Naive thymus-derived CD4-positive, alpha-beta T cell (primary cell): ENCODE measurements at regions not wholly inside any gene's neighbourhood (a gene's known extent, or its start where the extent isn't known, plus 50 kb on each side); places are given as distances from the start of the nearest gene placed in this dataset.

ENCODE experiments used
- ATAC-seq: fragments of 150-1000 bp; cut with Tn5 transposase; 2 replicates; pipeline ENCODE4 v1.10.0; 2021; ENCODE audit warnings: mild to moderate bottlenecking, moderate library complexity
- CTCF ChIA-PET: fragments of 350-600 bp; sonication (Branson Sonifier 250); formaldehyde crosslinking; loops from one replicate; lab custom pipeline; 2021; ENCODE audit warnings: antibody characterized with exemption; lab: Charles Lee
- POLR2A ChIA-PET: fragments of 350-600 bp; sonication (Branson Sonifier 250); formaldehyde crosslinking; loops from one replicate; lab custom pipeline; 2021; ENCODE audit warnings: antibody characterized with exemption, inconsistent platforms; lab: Charles Lee
- DNase-seq, 9 donors: peaks; one replicate each; pipeline versions ENCODE4 v3.0.0 to v3.0.0-alpha.2; 2020 to 2022; ENCODE audit warnings: mixed read lengths in 1 of 9
- H3K27ac ChIP-seq: one replicate; pipeline ENCODE4 v1.7.0; 2013; ENCODE audit warnings: mild to moderate bottlenecking, low read depth, low read length, moderate library complexity
- H3K27me3 ChIP-seq, 2 donors: one replicate each; pipeline ENCODE4 v1.7.0; 2013; ENCODE audit warnings: low read length in 2 of 2, mild to moderate bottlenecking in 2 of 2, moderate library complexity in 2 of 2; ENCODE audit not compliant: control insufficient read depth in 2 of 2, insufficient read depth in 2 of 2
- H3K36me3 ChIP-seq, 3 experiments: 1 replicate in 2 of 3; 2 replicates in 1 of 3; pipeline ENCODE4 v1.7.0; 2013; ENCODE audit warnings: low read length in 3 of 3, mild to moderate bottlenecking in 3 of 3, moderate library complexity in 1 of 3; ENCODE audit not compliant: insufficient read depth in 3 of 3, control insufficient read depth in 2 of 3
- H3K4me1 ChIP-seq, 2 donors: one replicate each; pipeline ENCODE4 v1.7.0; 2013; ENCODE audit warnings: low read length in 2 of 2, mild to moderate bottlenecking in 2 of 2, moderate library complexity in 1 of 2; ENCODE audit not compliant: control insufficient read depth in 2 of 2, insufficient read depth in 2 of 2
- H3K4me3 ChIP-seq: 2 replicates; pipeline ENCODE4 v1.7.0; 2013; ENCODE audit warnings: mild to moderate bottlenecking, low read length
- H3K9me3 ChIP-seq, 3 experiments: 1 replicate in 2 of 3; 2 replicates in 1 of 3; pipeline ENCODE4 v1.7.0; 2013; ENCODE audit warnings: low read length in 3 of 3; ENCODE audit not compliant: control insufficient read depth in 2 of 3
- H3K27ac Mint-ChIP-seq, 9 donors: one replicate each; pipeline ENCODE4 v1.8.0; 2020 to 2022; ENCODE audit warnings: mixed read lengths in 9 of 9, mild to moderate bottlenecking in 8 of 9, moderate library complexity in 5 of 9, inconsistent platforms in 2 of 9
- H3K27me3 Mint-ChIP-seq, 5 donors: one replicate each; pipeline ENCODE4 v1.8.0; 2021 to 2022; ENCODE audit warnings: mixed read lengths in 5 of 5, mild to moderate bottlenecking in 1 of 5
- H3K36me3 Mint-ChIP-seq, 5 donors: one replicate each; pipeline ENCODE4 v1.8.0; 2020 to 2022; ENCODE audit warnings: mixed read lengths in 5 of 5, mild to moderate bottlenecking in 3 of 5, inconsistent platforms in 1 of 5
- H3K4me1 Mint-ChIP-seq, 7 donors: one replicate each; pipeline ENCODE4 v1.8.0; 2020 to 2022; ENCODE audit warnings: mixed read lengths in 7 of 7, mild to moderate bottlenecking in 3 of 7, inconsistent platforms in 1 of 7
- H3K4me3 Mint-ChIP-seq, 10 donors: one replicate each; pipeline ENCODE4 v1.8.0; 2020 to 2022; ENCODE audit warnings: mild to moderate bottlenecking in 10 of 10, mixed read lengths in 10 of 10, moderate library complexity in 6 of 10, inconsistent platforms in 2 of 10
- H3K9me3 Mint-ChIP-seq, 11 donors: one replicate each; pipeline ENCODE4 v1.8.0; 2020 to 2022; ENCODE audit warnings: mixed read lengths in 11 of 11, mild to moderate bottlenecking in 4 of 11, inconsistent platforms in 1 of 11, moderate library complexity in 1 of 11
- intact Hi-C, 2 donors: fragments of 100-400 bp; cut with micrococcal nuclease; formaldehyde crosslinking; loops; one replicate each; pipeline ENCODE4 v1.15.1; 2023

GRCh38 chr10:3264161-3264761 lies 91.7 kb upstream of the PITRM1 start:
- Mint-ChIP-seq H3K9me3 (no peaks in the 10 kb centered on the region), H3K27ac (no peak overlapping the region), H3K4me1 (peaks cover 0 to 1% (median 0%) of the 10 kb centered on the region in 7 donors), H3K36me3 (no peaks in the 10 kb centered on the region), H3K27me3 (peaks cover 5 to 24% (median 9%) of the 10 kb centered on the region in 5 donors), H3K4me3 (no peak overlapping the region)
- ChIA-PET CTCF (interaction anchor here (0.7 kb wide), 1 partner anchor 11 kb away, joined by 3 read pairs; no protein-coding TSS in a partner anchor), POLR2A (no interaction called here)
- Histone ChIP-seq H3K27ac (no peak overlapping the region), H3K36me3 (no peaks in the 10 kb centered on the region), H3K9me3 (no peaks in the 10 kb centered on the region), H3K4me1 (no peaks in the 10 kb centered on the region), H3K4me3 (no peak overlapping the region), H3K27me3 (no peaks in the 10 kb centered on the region)
- ATAC-seq (no peak), DNase-seq (no peak)
- intact Hi-C loops: no loop called here

- peaks cover 0 to 1% (median 0%) of the 10 kb centered on the region in 7 donors for H3K4me1 Mint-ChIP-seq
- H3K27me3 Mint-ChIP-seq: peaks cover 6 to 26% (median 9%) of the 10 kb centered on the region in 5 donors
- intact Hi-C loops: no loop called here
- H3K4me3 ChIP-seq: no peak overlapping the region
- no peak overlapping the region for H3K4me3 Mint-ChIP-seq
- CTCF ChIA-PET: no interaction called here
- POLR2A ChIA-PET: no interaction called here
- H3K27ac ChIP-seq: no peak overlapping the region
- no peaks in the 10 kb centered on the region for H3K9me3 ChIP-seq
- ATAC-seq (no peak), DNase-seq (no peak)
- peaks cover 0 to under 1% (median 0%) of the 10 kb centered on the region in 11 donors for H3K9me3 Mint-ChIP-seq
- H3K27ac Mint-ChIP-seq: no peak overlapping the region
- H3K36me3 Mint-ChIP-seq: no peaks in the 10 kb centered on the region
- no peaks in the 10 kb centered on the region for H3K4me1 ChIP-seq
- H3K27me3 ChIP-seq: no peaks in the 10 kb centered on the region
- H3K36me3 ChIP-seq: no peaks in the 10 kb centered on the region
These were observed 91.2 kb upstream of the PITRM1 start for GRCh38 chr10:3263747-3264146.

GRCh38 chr10:3263082-3263481 lies 90.5 kb upstream of the PITRM1 start:
- Histone ChIP-seq H3K9me3 (no peaks in the 10 kb centered on the region), H3K27me3 (no peaks in the 10 kb centered on the region), H3K36me3 (no peaks in the 10 kb centered on the region), H3K4me1 (no peaks in the 10 kb centered on the region), H3K27ac (no peak overlapping the region), H3K4me3 (no peak overlapping the region)
- ATAC-seq (no peak), DNase-seq (no peak)
- peaks cover 6 to 26% (median 9%) of the 10 kb centered on the region in 5 donors for H3K27me3 Mint-ChIP-seq
- H3K4me3 Mint-ChIP-seq: no peak overlapping the region
- ChIA-PET CTCF (no interaction called here), POLR2A (no interaction called here)
- intact Hi-C loops: no loop called here
- no peaks in the 10 kb centered on the region for H3K36me3 Mint-ChIP-seq
- peaks cover 0 to 1% (median 0%) of the 10 kb centered on the region in 11 donors for H3K9me3 Mint-ChIP-seq
- peaks cover 0 to 1% (median 0%) of the 10 kb centered on the region in 7 donors for H3K4me1 Mint-ChIP-seq
- no peak overlapping the region for H3K27ac Mint-ChIP-seq

- no peak overlapping the region for H3K27ac Mint-ChIP-seq
- ATAC-seq: no peak
- Histone ChIP-seq H3K9me3 (no peaks in the 10 kb centered on the region), H3K36me3 (no peaks in the 10 kb centered on the region), H3K27me3 (no peaks in the 10 kb centered on the region), H3K4me1 (no peaks in the 10 kb centered on the region), H3K27ac (no peak overlapping the region), H3K4me3 (no peak overlapping the region)
- peaks cover 6 to 28% (median 9%) of the 10 kb centered on the region in 5 donors for H3K27me3 Mint-ChIP-seq
- H3K4me1 Mint-ChIP-seq: peaks cover 0 to 1% (median 0%) of the 10 kb centered on the region in 7 donors
- ChIA-PET POLR2A (no interaction called here), CTCF (no interaction called here)
- no peaks in the 10 kb centered on the region for H3K36me3 Mint-ChIP-seq
- intact Hi-C loops: no loop called here
- no peak for DNase-seq
- peaks cover 0 to 1% (median 0%) of the 10 kb centered on the region in 11 donors for H3K9me3 Mint-ChIP-seq
- no peak overlapping the region for H3K4me3 Mint-ChIP-seq
These were observed 89.3 kb upstream of the PITRM1 start for GRCh38 chr10:3261921-3262320.

- no peaks in the 10 kb centered on the region for H3K36me3 ChIP-seq
- ChIA-PET CTCF (no interaction called here), POLR2A (no interaction called here)
- no peaks in the 10 kb centered on the region for H3K36me3 Mint-ChIP-seq
- H3K4me3 Mint-ChIP-seq: no peak overlapping the region
- no peak for ATAC-seq
- H3K27ac Mint-ChIP-seq: no peak overlapping the region
- peaks cover 0 to 1% (median 0%) of the 10 kb centered on the region in 11 donors for H3K9me3 Mint-ChIP-seq
- intact Hi-C loops: no loop called here
- no peaks in the 10 kb centered on the region for H3K9me3 ChIP-seq
- H3K27ac ChIP-seq: no peak overlapping the region
- peaks cover 0 to 1% (median 0%) of the 10 kb centered on the region in 7 donors for H3K4me1 Mint-ChIP-seq
- H3K4me3 ChIP-seq: no peak overlapping the region
- H3K4me1 ChIP-seq: no peaks in the 10 kb centered on the region
- DNase-seq: no peak
- H3K27me3 ChIP-seq: no peaks in the 10 kb centered on the region
- peaks cover 4 to 25% (median 6%) of the 10 kb centered on the region in 5 donors for H3K27me3 Mint-ChIP-seq
These were observed 87.7 kb upstream of the PITRM1 start for GRCh38 chr10:3260066-3260834.

- Mint-ChIP-seq H3K4me1 (no peaks in the 10 kb centered on the region), H3K4me3 (no peak overlapping the region), H3K27me3 (peaks cover 4 to 32% (median 6%) of the 10 kb centered on the region in 5 donors), H3K9me3 (peaks cover 0 to 1% (median 0%) of the 10 kb centered on the region in 11 donors), H3K36me3 (no peaks in the 10 kb centered on the region), H3K27ac (no peak overlapping the region)
- intact Hi-C loops: no loop called here
- H3K36me3 ChIP-seq: no peaks in the 10 kb centered on the region
- ChIA-PET POLR2A (no interaction called here), CTCF (no interaction called here)
- no peak overlapping the region for H3K27ac ChIP-seq
- no peaks in the 10 kb centered on the region for H3K4me1 ChIP-seq
- no peak overlapping the region for H3K4me3 ChIP-seq
- no peaks in the 10 kb centered on the region for H3K27me3 ChIP-seq
- H3K9me3 ChIP-seq: no peaks in the 10 kb centered on the region
- ATAC-seq (no peak), DNase-seq (no peak)
These were observed 86.9 kb upstream of the PITRM1 start for GRCh38 chr10:3259499-3259898.
